Large intestine (tissue), 3 donors: ENCODE measurements at regions not wholly inside any gene's neighbourhood (a gene's known extent, or its start where the extent isn't known, plus 50 kb on each side); places are given as distances from the start of the nearest gene placed in this dataset.
A peak's percentile ranks its signal among the peaks of the same experiment; 100 is the strongest.

Experiments
- DNase-seq, 2 donors: peaks; one replicate each; pipeline versions ENCODE4 v3.0.0 to v3.0.0-alpha.2; 2013
- H3K27ac ChIP-seq: one replicate; pipeline ENCODE4 v1.5.1; 2013; ENCODE audit warnings: low read length
- H3K27me3 ChIP-seq: 2 replicates; pipeline ENCODE4 v1.6.1; 2013; ENCODE audit warnings: low read length; ENCODE audit not compliant: control insufficient read depth, insufficient read depth
- H3K36me3 ChIP-seq: 2 replicates; pipeline ENCODE4 v1.6.1; 2013; ENCODE audit warnings: low read length; ENCODE audit not compliant: control insufficient read depth, insufficient read depth
- H3K4me1 ChIP-seq: one replicate; pipeline ENCODE4 v1.6.1; 2013; ENCODE audit warnings: low read length; ENCODE audit not compliant: control insufficient read depth, insufficient read depth
- H3K4me3 ChIP-seq: one replicate; pipeline ENCODE4 v1.5.1; 2013; ENCODE audit warnings: low read length
- H3K9me3 ChIP-seq: one replicate; pipeline ENCODE4 v1.6.1; 2013; ENCODE audit warnings: mild to moderate bottlenecking, low read depth, low read length, moderate library complexity; ENCODE audit not compliant: control insufficient read depth
- WGBS: methylation state at CpG from one replicate; pipeline ENCODE4 v1.1.5; 2013; ENCODE audit warnings: low lambda C conversion rate; ENCODE audit not compliant: insufficient coverage; 5-methylcytosine and 5-hydroxymethylcytosine counted together

GRCh38 chr9:105178076-105178475, 66.4 kb upstream of the SLC44A1 start:
- 95% methylated on average over 4 of the region's 10 CpGs for WGBS
- H3K9me3 ChIP-seq: no peaks in the 10 kb centered on the region
- no peaks in the 10 kb centered on the region for H3K4me1 ChIP-seq

GRCh38 chr9:105187781-105188180, 56.7 kb upstream of the SLC44A1 start:
- DNase-seq: no peak
- H3K4me3 ChIP-seq: no peak overlapping the region
- H3K27me3 ChIP-seq: no peaks in the 10 kb centered on the region
- H3K36me3 ChIP-seq: no peaks in the 10 kb centered on the region
- no peaks in the 10 kb centered on the region for H3K4me1 ChIP-seq
- no peaks in the 10 kb centered on the region for H3K9me3 ChIP-seq
- WGBS: 83% methylated on average over 1 of the region's 1 CpG
- H3K27ac ChIP-seq: no peak overlapping the region

More at GRCh38 chr9:105178076-105178475, 66.4 kb upstream of the SLC44A1 start:
- no peaks in the 10 kb centered on the region for H3K36me3 ChIP-seq
- no peak overlapping the region for H3K27ac ChIP-seq
- no peak for DNase-seq
- no peak overlapping the region for H3K4me3 ChIP-seq
- no peaks in the 10 kb centered on the region for H3K27me3 ChIP-seq

- no peaks in the 10 kb centered on the region for H3K4me1 ChIP-seq
- WGBS: no CpG with 5 or more reads among the region's 1 CpG
- no peak overlapping the region for H3K4me3 ChIP-seq
- H3K9me3 ChIP-seq: no peaks in the 10 kb centered on the region
- H3K27me3 ChIP-seq: no peaks in the 10 kb centered on the region
- no peaks in the 10 kb centered on the region for H3K36me3 ChIP-seq
- H3K27ac ChIP-seq: no peak overlapping the region
- DNase-seq: peak in 1 of 2 donors; percentile 5
Observed at GRCh38 chr9:105188746-105189145, 55.7 kb upstream of the SLC44A1 start.

GRCh38 chr9:105191508-105192121, 52.8 kb upstream of the SLC44A1 start:
- 100% methylated on average over 3 of the region's 10 CpGs for WGBS

GRCh38 chr9:105193560-105193959, 50.9 kb upstream of the SLC44A1 start:
- Histone ChIP-seq H3K4me3 (no peak overlapping the region), H3K9me3 (no peaks in the 10 kb centered on the region), H3K27me3 (no peaks in the 10 kb centered on the region), H3K36me3 (no peaks in the 10 kb centered on the region), H3K27ac (no peak overlapping the region), H3K4me1 (no peaks in the 10 kb centered on the region)
- DNase-seq: no peak
- 76% methylated on average over 2 of the region's 3 CpGs for WGBS

More at GRCh38 chr9:105191508-105192121, 52.8 kb upstream of the SLC44A1 start:
- DNase-seq: no peak
- no peaks in the 10 kb centered on the region for H3K27me3 ChIP-seq
- H3K27ac ChIP-seq: no peak overlapping the region
- no peak overlapping the region for H3K4me3 ChIP-seq
- no peaks in the 10 kb centered on the region for H3K36me3 ChIP-seq
- no peaks in the 10 kb centered on the region for H3K9me3 ChIP-seq
- H3K4me1 ChIP-seq: no peaks in the 10 kb centered on the region

GRCh38 chr9:105194234-105194633, 50.2 kb upstream of the SLC44A1 start:
- Histone ChIP-seq H3K4me1 (no peaks in the 10 kb centered on the region), H3K27ac (no peak overlapping the region), H3K27me3 (no peaks in the 10 kb centered on the region), H3K9me3 (no peaks in the 10 kb centered on the region), H3K36me3 (no peaks in the 10 kb centered on the region), H3K4me3 (no peak overlapping the region)
- 67% methylated on average over 4 of the region's 4 CpGs for WGBS
- DNase-seq: no peak
